Umbilical cord (tissue), 1 donor: ENCODE measurements at regions not wholly inside any gene's neighbourhood (a gene's known extent, or its start where the extent isn't known, plus 50 kb on each side); places are given as distances from the start of the nearest gene placed in this dataset.

ENCODE experiments used
- DNase-seq: peaks from one replicate; pipeline ENCODE4 v3.0.0-alpha.2; 2015; ENCODE audit warnings: low spot score

DNA sequence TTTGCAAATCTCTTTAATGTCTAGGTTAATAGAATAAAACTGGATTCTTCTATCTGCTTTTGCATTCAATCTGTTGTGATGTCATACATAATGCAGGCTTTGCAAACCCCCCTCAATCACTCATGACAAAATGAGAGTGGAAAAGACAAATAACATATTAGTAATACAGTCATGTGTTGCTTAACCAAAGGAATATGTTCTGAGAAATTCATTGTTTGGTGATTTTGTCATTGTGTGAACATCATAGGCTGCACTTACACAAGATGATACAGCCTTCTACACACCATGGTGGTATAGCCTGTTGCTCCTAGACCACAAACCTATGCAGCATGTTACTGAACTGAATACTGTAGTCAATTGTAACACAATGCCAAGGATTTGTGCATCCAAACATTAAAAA lies 87.3 kb upstream of the SEC61G start:
- DNase-seq, result no peak

DNA sequence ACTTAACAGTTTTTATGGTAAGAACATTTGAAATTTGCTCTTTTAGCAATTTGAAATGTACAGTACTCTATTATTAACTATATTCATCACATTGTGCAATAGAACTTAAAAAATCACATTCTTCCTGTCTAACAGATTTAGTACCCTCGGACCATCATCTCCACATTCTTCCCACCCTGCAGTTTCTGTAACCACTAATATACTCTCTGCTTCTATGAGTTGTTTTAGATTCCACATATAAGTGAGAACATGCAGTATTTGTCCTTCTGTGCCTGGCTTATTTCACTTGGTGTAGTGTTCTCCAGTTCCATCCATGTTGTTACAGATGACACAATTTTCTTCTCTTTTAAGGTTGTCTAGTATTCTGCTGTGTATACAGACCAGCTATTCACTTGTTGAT lies 88.9 kb upstream of the SEC61G start:
- DNase-seq, result no peak

DNA sequence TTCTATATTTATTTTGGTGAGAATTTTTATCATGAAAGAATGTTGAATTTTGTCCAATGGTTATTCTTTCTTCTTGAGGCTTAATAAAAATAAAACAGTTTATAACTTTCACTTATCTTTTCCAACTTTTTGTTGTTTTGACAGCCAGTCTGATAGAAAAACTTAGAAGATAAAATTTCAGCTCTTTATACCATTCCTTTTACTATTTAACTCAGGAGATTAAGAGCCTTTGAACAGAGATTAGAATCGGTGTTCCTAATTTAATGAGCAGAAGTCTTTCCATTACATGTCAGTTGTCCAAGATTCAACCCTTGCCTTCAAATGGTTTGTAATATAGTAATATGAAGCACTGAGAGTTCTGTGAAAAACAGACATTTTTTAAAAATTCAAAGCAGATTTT lies 97.8 kb upstream of the SEC61G start:
- no peak for DNase-seq

DNA sequence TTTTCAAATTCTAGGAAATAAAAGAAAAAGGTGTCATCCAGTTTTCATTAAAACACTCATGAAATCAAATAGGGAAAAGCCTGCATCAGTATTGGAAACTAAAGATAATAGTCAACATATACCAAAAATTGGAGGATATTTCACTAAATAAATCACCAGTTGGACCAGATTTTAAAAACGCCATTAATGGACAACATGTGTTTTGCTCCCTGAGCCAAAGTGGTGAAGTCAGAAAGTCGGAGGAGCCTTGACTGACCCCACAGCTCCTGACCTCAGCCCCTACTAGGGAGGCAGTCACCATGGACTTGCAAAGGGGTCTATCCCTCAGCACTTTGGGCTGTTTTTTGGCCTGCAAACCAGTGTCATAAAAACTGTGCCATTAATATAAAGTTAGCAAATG lies 98.3 kb upstream of the SEC61G start:
- no peak for DNase-seq

DNA sequence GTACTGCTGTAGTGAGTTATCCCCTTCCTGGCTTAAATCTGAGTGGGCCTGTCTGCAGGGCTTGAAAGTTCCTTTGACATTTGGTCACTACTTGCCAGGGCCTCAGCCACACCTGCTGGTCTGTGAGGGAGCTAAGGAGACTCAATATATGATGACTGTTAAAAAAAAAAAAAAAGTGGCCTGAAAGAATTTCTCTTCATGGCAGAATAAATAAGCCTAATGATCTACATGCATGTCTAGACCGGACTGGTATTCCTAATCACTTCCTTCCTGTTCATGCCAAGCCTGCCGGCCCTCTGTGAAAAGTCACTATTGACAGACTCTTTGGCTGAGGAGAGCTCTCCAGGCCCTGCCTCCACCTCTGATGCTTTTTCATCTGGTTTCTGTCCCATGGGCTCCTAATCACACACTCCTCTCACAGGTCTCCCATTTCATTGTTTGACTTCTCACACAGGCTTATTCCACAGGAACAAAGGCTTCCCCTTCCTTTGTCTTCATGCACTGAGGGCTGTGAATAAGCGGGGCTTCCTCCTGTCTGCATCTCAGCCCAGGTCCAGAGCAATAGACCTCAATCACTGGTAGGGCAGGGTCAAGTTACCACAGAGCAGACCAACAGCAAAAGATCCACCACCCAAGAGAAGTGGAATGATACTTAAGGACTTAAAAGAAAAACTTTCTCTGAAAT lies 99.1 kb upstream of the SEC61G start:
- DNase-seq, result no peak

DNA sequence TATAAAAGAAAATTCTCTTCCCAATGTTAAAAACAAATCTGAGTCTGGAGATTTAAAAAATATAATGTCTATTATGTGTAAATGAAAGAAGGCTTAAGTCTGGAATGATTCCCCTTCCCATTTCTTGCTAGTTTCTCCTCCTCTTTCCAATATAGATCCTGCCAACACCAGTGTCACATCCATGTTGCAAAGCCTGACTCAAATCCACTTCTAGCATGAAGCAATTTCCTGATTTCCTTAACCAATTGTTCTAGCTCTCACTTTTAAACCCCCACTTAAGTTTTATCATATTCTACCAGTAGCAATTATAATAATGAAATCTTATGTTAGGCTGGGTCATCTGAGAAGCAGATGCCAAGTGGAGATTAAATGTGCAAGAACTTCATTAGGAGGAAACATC lies 100.1 kb upstream of the SEC61G start:
- DNase-seq, result no peak

DNA sequence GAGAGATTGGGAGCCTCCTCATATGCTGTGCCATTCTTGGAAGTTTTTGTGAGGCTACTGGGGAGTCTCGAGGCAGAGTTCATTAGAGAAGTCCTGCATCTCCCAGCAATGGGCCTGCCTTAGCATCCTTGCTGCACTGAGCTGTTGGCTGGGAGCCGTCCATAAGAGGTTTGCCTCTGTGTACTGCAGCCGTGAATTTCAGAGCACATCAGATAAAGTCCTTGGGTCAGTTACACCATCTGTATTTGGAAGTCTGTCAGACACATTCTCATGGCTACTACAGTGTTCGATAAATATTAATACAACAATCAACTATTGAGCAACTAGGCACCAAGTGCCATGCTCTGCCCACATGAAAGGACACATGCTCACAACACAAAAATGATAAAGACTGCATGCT lies 100.5 kb upstream of the SEC61G start:
- DNase-seq, result no peak

DNA sequence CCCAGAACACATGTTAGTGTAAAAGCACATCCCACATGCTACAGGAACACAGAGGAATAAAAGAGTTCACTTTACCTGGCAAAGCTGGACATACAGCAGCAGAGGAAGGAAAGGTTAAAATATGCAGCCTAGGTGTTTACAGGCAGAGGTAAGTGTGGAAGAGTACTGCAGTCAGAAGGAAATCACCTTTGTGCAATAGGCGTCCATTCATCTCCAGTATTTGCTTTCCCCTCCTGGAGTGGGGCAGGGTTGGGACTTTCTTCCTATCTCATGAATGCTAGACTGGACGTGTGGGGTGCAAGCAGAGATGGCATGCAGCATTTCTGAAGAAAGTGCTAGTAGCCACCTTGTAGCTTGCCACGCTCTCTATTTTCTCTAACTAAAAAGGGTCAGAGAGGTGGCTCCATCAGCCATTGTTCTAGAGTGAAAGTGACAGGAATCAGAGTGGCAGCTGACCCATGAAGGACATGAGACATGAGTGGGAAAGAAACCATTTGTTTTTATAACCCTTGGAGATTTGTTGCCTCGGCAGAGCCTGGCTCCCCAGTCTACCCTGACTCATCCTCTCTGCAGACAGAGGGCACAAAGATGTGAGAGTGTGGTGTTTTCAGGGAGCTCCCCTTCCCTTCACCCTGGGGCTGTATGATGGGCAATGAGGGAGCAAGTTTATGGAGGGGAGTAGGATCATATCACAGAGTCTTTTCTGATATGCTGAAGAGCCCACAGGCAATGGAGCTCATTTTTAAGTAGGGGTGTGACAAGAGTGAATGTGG lies 101.2 kb upstream of the SEC61G start:
- no peak for DNase-seq

DNA sequence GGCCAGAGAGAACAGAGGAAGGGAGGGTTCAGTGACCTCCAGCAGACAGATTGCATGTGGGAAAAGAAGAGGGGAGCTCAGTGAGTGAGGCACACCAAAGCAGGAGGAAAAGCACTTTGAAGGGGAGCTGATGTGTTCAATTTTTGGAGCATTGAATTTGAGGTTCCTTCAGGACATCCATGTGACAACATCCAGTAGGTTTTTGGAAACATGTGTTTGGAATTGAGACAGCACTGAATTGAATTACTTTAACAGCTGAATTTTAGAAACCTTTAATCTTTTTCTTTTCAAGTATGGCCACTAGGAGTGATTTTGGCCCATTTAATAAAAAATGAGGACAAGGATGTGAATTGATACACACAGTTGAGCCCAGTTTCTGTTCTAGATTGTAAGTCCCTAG lies 101.8 kb upstream of the SEC61G start:
- no peak for DNase-seq

DNA sequence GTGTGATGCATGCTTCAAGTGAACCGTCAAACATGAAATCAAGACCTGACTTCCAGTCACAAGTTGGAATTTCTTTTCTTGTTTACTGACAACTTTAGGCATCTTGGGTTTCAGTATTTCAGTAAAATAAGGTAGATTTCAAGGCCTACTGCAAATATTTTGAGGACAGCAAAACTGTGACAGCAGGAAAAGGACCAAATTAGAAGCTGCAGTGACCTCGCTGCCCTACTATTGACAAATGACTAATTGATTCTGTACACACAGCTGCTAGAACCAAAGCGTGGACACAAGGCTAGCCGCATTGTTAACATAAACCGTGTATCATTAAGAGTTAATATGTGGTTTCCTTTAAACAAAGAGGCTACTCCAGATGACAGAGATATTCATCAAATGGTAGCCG lies 105.7 kb upstream of the SEC61G start:
- no peak for DNase-seq

DNA sequence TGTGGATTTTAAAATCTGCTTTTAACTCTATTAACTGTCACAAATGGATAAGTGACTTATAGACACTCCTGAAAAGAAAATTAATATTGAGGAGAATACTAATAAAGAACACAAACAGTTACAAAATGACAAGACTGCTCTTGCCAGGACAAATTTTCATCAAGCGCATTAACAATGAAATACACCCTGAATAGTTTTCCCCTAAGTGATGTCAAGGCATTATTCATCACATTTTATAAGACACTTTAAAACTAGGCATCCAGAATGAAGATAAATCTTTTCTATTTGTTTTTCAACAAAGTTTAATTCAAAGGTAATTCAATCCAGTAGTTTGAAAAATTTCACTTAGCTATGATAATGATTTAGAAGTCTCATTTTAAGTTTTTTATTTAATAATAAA lies 110.5 kb upstream of the SEC61G start:
- DNase-seq, result no peak

DNA sequence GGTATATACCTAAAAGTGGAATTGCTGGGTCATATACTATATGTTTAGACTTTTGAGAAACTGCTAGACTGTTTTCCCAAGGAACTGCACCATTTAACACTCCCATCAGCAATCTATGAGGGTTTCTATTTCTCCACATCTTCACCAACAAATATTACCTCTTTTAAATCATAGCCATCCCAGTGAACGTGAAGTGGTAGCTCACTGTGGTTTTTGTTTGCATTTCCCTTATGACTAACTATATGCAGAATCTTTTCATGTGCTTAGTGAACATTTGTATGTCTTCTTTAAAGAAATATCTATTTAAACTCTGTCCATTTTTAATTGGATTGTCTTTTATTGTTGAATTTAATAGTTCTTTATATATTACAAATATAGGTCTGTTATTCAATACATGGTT lies 115.8 kb upstream of the SEC61G start:
- no peak for DNase-seq

DNA sequence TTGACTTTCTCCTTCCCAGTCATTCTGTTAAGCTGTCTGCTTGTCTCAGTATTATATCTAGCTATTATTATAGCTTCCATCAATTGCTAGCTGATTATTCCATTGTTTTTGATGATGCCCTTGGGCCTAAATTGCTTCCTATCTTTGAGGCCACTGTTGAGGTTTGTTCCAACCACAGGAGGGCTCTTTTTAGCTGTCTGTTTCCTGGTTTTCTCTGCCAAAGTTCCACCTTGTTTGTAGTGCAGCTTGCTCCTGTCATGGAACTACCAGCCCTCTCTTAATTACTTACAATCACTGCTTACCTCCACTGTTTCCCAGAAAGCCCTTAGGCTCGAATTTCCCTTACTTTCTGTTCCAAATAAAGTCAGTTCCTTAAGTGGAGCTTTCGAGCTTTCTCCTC lies 118.7 kb upstream of the SEC61G start:
- DNase-seq, result no peak

DNA sequence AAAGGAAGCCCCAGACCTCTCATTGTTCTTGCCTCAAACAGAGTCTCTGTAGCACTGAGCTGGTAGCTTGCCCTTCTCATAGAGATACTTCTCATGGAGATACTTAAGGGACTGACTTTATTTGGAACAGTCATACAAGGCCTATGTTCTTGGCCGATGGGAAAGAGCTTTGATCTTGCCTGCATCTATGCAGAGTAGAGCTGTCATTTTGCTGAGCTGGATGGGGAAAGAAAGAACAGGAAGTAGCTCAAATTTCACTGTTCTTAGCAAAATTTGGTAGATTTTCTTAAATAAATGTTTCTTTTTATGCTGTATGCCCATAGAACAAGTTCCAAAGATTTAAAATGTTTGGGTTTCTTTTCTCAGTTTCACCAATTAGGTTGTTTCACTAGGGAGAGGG lies 119.3 kb upstream of the SEC61G start:
- DNase-seq, result no peak

DNA sequence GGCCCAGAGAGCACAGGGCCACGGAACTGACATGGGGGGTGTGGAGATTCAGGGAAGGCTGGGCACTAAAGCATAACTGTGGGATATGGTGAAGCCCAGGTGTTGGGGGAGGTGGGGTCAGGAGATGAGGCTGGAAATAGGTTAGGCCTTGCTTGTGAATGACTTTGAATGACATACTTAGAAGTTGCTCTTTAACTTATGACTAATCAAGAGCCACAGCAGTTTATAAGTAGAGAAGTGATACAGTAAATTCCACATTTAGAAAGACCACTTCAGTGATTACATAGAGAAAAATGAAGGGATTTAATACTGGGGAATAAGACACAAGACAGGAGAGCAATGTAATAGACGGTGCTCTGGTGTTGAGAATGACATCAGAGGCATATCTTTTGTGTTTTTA lies 120.8 kb upstream of the SEC61G start:
- no peak for DNase-seq

DNA sequence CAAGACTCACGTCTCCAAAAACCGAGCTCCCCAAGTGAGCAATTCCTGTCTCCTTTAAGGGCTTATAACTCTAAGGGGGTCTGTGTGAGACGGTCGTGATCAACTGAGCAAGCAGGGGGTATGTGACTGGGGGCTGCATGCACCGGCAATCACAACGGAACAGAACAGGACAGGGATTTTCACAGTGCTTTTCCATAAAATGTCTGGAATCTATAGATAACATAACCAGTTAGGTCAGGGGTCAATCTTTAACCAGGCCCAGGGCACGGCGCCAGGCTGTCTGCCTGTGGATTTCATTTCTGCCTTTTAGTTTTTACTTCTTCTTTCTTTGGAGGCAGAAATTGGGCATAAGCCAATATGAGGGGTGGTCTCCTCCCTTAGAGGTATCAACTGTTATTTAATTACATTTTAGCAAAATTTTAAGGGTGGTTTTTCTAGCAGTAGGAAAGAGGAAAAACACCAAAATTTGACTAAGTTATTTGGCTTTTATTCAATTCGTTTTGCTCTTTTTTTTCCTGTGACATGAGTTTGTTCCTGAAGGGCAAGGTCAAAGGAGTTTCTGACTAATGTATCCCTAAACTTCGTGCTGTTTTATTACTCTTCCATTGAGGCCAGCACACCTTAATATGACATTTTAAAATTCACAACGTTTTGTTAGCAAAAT lies 121.4 kb upstream of the SEC61G start:
- DNase-seq, result no peak

DNA sequence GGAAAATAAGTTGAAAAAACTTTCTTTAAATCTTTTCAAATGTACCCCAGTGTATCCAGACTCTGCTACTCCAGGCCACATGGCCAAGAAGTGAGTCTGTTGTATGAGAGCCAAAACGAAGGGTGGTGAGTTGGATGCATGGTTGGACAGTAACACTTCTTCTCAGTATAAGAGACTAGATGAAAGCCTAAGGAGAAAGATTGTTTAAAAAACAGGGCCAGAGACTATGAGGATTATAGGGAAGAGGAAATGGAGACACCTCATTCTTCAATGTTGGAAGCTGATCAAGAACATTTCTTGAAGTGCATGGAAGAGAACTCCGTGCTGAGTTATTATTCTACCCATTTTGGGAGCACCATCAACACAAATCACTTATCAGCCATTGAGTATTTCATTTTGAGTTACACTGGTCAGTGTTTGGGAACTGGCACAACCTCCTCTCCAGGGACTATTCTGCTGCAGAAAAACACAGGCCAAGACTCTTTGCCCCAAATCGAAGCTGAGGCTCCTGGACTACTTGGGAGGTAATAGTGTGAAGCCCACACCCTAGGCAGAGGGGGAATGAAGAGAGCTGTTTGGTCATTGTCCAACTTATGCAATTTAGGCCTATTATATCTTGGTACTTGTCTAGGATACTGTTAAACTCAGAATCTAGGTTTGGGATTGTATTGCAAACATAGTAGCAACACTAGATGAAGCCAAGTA lies 123.0 kb upstream of the SEC61G start:
- no peak for DNase-seq

DNA sequence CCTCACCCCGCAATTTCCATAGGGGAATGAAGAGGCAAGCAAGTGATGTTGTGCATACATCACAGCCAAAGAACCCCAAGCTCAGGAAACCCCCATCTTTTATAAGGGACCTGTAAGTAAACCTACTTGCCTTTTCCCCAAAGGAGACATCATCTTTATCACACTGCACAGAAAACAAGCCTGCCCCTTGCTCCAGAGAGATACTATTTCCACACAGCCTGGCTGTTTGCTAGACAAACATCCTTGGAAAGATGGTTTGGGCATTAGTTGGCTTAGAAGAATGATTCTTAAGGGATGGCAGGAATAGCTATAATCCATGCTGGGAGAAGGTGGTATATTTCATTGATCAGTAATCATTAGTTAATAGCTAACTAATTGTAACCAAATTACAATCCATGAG lies 123.7 kb upstream of the SEC61G start:
- DNase-seq, result no peak

DNA sequence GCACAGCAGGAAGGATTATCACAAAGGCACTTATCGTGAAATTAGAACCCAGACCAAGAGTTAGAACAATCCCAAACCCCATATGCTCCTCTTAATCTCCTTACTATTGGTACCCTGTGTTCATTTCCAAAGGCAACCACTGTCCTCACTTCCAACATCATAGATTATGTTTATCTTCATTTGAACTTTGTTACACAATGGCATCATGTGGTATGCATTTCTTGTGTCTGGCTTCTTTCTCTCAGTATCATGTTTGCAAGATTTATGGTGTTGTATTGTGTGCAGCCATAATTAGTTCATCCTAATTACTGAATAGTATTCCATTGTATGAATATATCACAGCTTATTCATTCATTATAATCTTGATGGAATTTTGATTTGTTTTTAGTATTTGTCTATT lies 124.6 kb upstream of the SEC61G start:
- DNase-seq, result no peak

DNA sequence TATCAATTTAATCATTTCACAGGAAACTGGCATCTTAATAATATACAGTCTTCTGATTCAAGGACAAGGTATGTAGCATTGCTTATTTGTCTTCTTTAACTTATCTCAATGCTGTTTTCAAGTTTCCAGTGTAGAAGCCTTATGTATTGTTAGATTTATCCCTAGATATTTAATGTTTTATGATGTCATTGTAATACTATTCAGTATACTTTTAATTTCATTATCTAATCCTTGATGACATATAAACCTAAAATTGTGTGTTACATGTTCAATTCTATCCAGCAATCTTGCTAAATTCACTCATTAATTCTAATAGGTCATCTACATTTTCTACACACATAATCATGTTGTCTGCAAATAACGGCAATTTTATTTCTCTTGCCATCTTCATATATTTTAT lies 126.3 kb upstream of the SEC61G start:
- no peak for DNase-seq

DNA sequence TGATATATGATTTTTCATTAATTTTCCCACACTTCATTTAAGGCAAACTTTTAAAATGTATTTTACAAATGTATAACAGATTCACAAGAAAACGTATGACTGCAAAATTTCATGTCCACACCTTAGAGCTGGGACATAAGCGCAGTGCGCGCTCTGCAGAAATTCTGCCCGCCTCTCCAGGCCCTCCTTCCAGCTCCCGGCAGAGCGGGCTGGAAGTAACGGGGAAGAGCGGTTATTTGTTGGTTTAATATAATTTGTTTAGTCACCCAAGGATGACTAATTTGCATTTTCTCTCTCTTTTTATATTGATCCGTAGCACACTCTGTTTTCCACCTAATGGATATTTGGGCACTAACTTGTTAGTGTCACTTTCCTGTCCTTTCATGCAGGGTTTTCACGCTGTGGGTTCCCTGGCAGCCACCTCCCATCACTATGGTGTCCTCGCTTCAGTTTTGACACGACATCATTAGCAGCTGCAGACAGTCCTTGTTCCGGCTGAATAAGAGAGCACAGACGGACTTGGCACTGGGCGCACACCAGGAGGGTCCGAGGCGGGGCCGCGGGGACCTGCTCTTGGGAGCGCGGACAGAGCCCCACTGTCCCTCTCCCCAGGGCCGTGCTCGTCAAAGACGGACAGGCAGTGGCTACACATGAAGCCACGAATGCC lies 129.2 kb upstream of the SEC61G start:
- no peak for DNase-seq

DNA sequence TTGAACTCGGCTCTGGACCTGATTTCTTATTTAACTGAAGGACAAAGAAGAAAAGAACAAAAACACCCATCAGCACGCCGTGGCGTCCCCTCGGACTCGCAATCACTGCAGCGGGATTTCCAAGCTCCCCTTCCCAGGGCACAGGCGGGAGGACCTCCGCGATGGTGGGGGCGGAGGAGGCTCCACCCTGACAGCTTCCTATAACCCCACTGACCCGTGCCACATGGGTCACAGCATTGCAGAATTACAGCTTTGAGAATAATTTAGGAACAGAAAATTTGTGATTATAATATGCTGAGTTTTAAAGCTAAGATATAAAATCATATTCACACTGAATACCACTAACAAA lies 129.7 kb upstream of the SEC61G start:
- no peak for DNase-seq
